Hypothalamus (tissue), 51 donors: ENCODE measurements at regions not wholly inside any gene's neighbourhood (a gene's known extent, or its start where the extent isn't known, plus 50 kb on each side); places are given as distances from the start of the nearest gene placed in this dataset.
"Not testable (repeated sequence)": the region's sequence is repeated elsewhere in the genome, so short reads cannot be mapped to it uniquely, and the experiment has no call there.

ENCODE experiments used
- DNase-seq, 51 donors: peaks; one replicate each; lab custom pipeline; 2025; lab: John Stamatoyannopoulos, UW

DNA sequence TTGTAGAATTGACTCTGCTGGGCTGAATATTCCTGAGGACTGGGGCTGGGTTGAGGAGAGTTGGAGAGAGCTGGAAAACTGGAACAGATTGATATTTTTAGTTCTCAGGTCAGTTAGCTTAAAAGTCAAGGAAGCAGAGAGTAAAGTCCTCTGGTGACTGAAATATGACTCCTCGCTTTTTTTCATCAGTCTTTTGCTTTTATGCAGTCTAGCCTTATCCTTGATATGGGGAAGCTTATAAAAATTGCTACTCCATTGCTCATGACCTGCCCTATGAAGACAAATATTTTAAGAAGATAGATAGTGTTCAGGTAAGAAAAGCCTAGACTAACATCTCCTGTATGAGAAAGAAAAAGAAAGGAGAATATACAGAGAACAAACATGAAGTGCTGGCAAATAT lies 152.7 kb downstream of the C4orf33 start:
- DNase-seq: no peak

DNA sequence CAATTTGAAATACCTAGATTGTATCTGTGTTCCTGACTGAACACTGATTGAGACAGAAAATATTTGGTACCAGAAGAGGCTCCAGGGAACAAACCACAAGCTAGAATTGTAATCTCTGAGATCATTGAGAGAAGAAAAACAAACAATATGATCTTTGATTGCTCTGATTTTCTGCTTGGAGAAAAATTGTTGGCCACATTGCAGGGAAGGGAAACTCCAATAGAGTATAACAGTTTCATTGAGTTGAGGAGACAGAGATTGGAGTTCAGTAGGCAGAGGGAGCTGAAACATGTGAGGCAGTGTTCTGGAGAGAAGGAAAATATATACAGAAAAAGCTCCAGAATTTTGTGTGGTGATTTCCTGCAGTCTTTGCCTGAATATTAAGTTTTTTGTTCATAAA lies 158.2 kb downstream of the C4orf33 start:
- peak in 1 of 51 donors; percentile 6 for DNase-seq

DNA sequence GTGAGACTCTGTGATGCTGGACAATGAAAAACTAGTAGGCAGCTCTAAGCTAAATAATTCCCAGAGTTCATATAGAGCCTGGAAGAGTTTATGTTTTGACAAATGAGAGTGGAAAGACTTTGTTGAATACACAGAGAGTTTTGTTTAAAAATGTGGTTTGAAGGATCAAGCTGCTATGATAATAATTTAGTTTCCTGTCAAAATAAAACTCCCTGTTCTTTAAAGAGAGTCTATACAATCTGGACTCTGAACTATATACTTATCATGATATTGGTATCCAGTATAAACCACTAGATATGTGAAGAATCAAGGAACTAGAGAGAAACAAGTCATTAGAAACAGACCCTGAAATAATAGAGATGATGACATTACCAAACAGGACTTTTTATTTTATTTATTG lies 158.6 kb downstream of the C4orf33 start:
- DNase-seq: no peak

DNA sequence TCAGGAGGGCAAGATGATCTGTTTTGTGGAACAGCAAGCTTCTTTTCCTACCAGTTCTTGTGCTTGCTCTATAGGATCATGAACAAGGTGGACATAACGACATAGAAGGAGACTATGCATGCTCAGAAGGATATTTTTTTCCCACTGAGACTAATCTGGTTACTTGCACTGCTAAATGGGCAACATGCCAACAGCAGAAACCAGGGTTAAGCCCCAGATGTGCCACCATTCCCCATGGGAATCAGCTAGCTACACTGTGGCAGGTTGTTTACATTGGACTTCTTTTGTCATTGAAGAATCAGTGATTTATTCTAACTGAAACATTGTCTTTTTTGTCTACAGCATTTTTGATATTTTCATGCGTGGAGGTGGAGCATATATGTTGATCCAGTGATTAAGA lies 165.6 kb downstream of the C4orf33 start:
- no peak for DNase-seq

DNA sequence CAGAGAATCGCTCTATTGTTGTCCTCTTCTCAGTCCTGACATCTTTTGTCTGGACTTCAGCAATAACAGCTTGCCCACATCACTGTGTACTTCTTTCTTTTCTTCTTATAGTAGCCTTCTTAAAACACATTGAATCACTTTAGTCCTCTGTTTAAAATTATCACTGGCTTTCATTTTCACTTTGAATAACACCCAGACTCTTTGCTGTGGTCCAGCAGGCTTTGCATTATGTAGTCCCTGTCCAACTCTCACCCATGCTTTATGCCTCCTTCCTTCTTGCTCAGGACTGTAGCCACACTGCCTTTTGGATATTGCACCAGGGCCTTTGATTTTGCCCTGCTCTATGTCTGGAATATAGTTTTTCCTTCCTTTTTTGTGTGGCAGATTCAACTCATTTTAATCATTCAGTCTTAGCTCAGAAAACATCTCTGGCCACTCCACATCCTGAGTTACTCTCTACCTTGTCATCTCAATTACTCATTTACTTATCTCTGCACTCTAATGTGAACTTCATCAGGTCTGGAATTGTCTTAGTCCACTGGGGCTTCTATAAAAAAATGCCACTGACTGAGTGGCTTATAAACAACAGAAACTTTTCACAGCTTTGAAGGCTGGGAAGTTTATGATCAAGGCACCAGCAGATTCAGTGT lies 168.2 kb downstream of the C4orf33 start:
- no peak for DNase-seq

DNA sequence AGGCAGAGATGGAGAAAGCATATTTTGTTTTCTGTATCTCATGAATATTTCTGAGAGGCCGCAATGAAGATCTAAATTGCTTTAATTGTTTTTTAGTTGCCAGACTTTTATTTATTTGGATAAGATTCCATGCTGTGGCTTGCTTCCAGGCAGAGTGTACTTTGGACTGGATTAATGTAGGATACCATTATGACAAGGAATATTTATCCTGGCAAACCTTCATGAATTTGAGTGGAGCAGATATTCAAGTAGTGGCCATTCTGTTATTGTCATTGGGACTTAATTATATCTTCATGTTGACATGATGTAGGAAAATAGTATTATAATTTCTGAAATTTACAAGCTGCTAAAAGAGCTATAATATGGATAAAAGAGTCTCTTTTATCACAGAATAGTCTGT lies 182.9 kb downstream of the C4orf33 start:
- no peak for DNase-seq

DNA sequence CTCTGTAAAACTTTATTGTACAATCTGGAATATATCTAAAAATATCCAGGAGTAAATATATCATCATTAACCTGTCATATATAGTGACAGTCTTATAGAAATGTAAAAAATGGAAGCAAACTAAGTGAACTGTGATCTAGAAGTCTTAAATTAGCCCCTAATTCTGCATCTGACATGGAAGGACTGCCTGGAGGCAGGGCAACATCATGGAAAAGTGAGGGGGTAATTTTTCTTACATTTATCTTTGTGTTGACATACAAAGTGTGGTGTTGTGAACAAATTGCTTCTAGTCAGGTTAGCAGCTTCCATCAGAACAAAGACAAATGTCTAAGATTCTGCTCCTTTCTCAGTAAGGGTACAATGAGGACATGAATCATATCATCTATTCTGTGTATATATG lies 186.3 kb downstream of the C4orf33 start:
- no peak for DNase-seq

DNA sequence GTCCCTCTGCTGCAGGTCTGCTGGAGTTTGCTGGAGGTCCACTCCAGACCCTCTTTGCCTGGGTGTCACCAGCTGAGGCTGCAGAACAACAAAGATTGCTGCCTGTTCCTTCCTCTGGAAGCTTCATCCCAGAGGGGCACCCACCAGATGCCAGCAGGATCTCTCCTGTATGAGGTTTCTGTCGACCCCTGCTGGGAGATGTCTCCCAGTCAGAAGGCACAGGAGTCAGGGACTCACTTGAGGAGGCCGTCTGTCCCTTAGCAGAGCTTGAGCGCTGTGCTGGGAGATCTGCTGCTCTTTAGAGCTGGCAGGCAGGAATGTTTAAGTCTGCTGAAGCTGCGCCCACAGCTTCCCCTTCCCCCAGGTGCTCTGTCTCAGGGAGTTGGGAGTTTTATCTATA lies 196.2 kb downstream of the C4orf33 start:
- not testable (repeated sequence) for DNase-seq

DNA sequence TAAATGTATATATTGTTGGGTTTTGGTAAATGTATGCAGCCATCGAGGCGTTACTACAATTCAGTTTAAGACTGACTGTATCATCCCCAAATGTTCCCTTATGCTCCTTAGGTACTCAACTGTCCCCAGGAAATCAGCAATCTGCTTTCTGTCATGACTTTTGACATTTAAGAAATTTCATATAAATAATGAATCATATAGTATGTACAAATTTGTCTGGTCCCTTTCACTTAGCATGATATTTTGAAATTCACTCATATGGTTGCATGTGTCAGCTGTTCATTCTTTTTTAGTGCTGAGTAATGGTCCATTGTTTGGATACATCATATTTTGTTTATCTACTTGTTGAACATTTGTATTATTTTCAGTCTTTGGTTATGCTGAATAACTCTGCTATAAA lies 218.8 kb downstream of the C4orf33 start:
- DNase-seq: no peak

DNA sequence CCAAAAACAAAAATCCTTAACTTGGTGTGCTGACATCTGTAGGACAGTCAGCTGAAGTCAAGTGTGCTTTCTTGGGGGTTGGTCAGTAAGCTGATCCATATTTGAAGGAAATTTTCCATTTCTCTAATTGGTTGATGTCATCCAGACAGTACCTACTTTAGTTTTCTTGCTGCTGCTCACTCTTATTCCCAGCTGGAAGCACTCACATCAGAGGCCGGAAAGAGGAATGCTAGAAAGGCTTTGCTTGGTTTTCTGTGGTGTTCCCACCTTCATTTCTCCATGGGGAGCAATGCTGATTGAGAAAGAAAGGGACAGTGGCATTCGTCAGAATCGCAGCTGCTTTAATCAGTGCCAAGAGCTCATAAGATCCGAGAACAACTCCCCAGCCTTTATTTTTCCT lies 227.0 kb downstream of the C4orf33 start:
- no peak for DNase-seq

DNA sequence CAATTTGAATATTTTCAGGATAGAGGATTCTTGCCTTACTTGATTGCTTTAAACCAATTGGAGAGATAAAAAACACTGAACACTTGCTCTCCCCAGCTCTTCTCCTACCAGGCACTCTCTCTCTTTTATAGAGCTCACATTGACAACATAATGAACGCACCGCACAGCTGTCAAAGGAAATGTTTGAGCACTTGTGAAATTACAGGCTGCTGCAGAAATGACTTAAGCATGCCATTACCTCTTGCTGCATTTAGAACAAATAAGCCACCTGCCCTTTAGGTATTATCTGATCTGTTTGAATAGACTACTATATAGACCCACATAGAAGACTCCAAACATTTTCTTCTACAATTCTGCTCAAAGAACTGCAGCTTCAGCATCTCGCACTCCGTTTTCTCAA lies 227.7 kb downstream of the C4orf33 start:
- peak in 1 of 51 donors; percentile 25 for DNase-seq

DNA sequence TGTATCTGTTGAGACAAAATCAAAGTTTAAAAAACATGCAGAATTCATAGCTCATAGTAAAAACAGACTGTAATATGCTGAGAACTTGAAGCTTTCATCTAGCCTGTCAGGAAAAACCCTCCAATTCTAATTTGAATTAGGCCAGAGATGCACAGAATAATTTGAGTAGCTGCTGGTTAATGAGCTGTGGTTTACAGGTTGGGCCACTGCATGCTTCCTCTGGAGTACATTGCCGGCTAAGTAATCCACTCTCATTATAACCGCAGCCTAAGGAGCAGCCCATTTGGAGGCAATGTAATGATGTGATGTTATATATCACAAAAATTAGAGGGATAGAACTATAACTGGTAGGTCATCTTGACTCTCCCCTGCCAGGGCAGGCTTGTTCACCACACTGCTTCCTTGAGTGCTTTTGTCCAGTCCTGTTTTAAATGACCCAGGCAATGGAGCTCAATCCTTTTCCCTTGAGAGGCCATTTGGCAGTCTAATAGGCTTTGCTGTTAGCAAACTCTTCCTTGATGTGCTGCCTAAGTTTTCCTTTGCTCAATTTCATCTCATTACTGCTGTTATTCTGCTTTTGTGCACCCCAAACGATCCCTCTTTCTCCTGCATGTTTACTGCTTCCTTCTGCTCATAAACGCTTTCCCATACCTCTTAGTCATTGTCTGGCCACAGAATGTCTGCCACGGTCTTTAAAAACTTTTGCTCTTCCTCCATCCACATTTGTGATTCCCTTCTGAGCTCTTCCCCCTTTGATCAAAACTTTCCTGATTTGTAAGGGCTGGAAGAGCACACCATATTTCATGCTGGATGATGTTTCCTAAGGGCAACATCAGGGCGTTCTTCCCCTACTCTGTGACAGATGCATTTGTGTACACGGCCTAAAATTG lies 230.9 kb downstream of the C4orf33 start:
- DNase-seq: no peak

DNA sequence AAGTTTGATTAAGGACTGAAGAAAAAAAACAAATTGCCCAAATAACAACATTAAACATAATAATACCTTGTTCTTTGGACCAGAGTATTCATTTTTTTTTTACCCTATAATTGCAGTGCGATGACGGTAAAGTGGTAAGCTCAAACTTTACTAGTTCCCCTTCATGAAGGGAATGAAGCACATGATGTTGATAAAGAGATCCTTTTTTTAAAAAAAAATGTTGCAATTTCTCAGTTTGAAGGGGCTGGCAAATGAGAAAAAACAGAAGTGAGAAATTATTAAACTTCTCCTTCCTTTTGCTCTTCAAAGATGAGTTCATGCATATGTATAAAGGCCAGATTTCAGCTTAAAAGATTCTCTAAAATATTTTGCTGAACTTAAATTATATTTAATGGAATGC lies 231.7 kb downstream of the C4orf33 start:
- no peak for DNase-seq

DNA sequence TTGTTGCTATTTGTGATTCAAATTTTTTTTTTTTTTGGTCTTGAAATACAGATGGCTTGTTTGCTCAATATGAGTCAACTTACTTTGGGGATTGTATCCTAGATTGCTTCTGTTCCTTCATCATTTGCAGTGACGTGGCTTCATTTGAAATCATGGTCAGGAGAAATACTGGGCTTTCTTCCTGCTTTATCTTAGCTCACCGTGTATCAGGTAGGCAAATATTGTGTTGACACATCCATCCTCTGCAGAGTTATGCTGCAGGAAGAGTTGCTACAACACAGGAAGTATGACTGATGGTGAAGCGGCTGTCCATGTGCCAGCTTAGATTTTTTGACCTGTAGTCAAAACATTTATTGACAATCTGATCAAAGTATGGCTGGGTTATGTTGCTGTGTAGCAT lies 232.2 kb downstream of the C4orf33 start:
- no peak for DNase-seq

DNA sequence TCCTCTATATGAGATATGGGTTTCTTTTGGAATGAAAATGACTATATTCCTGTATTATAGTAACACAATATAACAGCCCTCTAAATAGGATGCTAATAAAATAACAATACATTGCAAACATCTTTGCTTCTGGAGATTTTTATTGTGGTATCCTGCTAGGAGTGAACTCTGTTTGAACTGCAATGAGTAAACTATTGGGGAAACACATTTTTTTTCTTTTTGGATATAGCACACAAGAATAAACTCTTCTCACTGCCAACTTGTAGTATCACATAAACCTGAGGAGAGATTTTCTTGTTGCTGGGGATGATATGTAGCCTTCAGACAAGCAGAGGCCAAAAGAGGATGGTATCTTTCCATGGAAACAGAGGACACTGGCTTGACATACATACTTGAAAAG lies 238.2 kb downstream of the C4orf33 start:
- no peak for DNase-seq

DNA sequence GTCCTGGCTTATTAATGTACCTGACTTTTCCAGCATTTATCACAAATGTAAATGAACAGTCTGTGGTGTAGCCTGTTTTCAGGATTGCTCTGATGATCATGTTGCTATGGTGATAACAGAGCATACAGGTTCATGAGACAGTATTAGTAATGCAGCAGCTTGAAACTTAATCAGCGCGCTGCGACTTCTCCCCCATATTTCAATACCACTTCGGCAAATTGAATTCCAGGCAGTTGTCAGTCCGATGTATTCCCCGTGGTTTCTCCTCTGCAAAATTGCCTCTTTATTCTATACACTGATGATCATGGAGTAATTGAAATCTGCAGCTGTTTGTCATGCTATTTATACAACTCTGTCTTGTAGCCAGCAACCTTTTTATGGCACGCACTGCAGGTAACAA lies 239.3 kb downstream of the C4orf33 start:
- DNase-seq: peak in 1 of 51 donors; percentile 42

DNA sequence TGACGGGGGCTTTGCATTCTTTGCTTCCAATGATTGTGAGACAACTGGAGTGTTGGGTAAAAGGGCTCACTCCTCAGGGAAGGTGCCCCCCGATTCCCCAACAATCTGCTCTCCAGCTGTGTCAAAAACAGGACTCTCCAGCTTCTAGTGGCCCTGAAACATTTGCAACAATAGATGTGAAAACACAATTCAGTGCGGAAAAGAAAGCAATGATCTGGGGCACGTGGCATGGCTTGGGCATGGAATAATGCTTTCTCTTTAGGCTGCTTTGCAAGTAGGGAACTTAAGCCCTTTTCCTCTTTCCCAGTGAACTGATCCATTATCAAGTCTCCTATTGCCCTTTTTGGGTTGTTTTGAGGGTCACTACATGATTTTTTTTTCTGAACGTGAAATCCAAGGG lies 239.9 kb downstream of the C4orf33 start:
- DNase-seq: no peak

DNA sequence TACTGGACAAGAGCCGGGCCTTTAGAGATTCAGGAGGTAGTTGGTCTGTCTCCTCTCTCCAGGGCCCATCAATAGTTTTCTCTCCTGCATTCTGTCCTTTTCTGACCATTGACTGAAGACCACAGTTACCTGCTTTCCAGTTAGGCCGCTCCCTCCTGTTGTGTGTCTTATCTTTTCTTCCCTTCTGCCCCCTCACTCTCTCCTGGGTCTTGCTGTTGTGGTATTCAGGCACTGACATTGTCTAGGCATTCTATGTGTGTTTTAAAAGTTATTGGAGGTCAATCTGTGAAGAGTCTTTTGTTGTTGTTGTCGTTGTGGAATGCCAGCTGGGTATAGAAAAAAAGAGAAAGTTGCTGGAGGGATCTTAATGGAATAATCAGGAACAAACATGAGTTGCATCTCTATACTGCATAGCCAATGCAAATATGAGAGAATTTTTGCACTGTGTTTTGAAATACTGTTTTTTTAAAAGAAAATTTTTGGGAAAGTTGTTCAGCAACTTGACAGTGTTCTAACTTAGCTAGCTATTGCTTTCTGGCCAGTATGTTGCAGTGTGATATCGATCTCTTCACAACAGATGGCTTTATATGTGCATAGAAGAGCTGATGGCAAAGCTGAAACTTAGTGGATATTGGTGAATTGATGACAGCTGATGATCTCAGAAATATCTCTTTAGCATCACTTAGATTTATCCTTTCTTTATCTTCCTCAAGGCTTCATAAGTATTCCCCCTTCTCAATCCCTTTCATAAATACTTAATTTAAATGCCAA lies 240.7 kb downstream of the C4orf33 start:
- no peak for DNase-seq

DNA sequence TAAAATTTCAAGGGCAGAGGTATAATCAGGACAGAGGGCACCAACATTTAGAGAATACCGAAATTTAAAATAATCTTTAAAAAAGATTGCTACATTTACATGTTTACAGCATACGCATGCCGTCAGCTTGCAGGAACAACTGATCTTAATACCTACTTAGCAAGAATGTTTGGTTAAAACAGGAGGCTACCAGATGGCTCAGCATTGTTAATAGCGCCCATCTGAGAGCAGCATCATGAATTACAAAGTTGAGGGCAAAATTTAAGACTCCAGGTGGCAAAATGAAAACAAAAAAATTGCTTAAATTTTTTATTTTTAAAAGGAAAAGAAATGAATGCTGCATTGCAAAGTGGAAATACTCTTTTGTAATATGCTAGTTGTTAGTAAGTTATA lies 241.3 kb downstream of the C4orf33 start:
- no peak for DNase-seq

DNA sequence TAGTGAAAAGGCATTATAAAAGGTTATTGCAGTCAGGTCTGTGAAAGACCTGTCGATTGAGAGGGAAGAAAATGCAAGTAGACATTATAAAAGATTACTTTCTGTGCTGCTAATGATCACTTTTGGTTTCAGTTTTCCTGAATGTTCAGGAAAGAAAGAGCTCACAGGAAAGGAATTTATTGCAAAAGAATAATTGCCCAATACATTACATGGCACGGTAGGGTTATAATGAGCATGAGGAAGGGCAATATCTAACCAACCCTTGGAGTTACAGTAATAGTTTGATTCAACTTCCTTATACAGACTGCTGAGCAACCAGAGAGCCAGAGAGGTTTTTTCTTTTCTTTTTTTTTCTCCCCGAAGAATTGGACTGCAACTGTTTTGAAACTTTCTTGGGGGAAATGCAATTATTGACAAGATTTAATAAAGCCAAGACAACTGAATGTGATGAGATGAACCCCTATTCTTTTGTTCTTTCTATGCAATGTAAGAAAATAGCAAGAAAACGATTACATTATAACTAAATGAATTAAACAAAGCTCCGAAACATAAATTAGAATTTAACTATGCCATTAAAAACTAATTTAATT lies 247.0 kb downstream of the C4orf33 start:
- DNase-seq: no peak

DNA sequence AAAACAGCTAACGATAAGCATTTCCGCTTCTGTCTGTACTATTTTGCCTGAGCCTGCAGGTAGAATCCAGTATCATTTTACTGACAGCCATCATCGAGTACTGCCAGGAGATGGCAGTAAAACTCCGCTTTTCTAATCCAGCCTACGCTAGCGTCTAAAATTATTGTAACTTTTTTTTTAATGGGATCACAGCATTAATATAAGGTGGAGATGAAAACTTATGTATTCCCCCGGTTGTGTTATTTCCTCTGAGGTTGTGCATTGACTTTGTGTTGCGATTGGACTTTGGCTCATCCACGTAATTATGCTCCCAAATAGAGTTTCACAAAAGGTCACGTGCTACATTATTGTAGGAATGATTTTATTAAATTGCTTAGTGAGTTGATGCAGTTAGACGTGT lies 248.1 kb downstream of the C4orf33 start:
- peak in 4 of 51 donors; percentile 3 to 30 (median 8) for DNase-seq
